H1 (cell line): ENCODE measurements at regions not wholly inside any gene's neighbourhood (a gene's known extent, or its start where the extent isn't known, plus 50 kb on each side); places are given as distances from the start of the nearest gene placed in this dataset.

Experiments
- CTCF ChIA-PET: fragments of 300-600 bp; sonication (Branson Sonifier 250); formaldehyde crosslinking; loops from one replicate; lab custom pipeline; 2021; ENCODE audit not compliant: partially characterized antibody; lab: Charles Lee
- POLR2A ChIA-PET: fragments of 300-600 bp; sonication (Branson Sonifier 250); formaldehyde crosslinking; loops from one replicate; lab custom pipeline; 2021; ENCODE audit warnings: inconsistent platforms; ENCODE audit not compliant: partially characterized antibody; lab: Charles Lee
- DNase-seq, 2 experiments: peaks; one replicate each; pipeline versions ENCODE4 v3.0.0 to v3.0.0-alpha.2; 2010 to 2022; ENCODE audit warnings: low spot score in 2 of 2, low read depth in 1 of 2, mixed read lengths in 1 of 2
- FAIRE-seq: peaks from 2 replicates; lab custom pipeline; 2011; peaks lifted over from hg19 to GRCh38; lab: Jason Lieb, UNC
- H2AFZ ChIP-seq: 2 replicates; pipeline ENCODE4 v1.8.1; 2012; ENCODE audit warnings: low read length, inconsistent platforms
- H2AK5ac ChIP-seq: 2 replicates; pipeline ENCODE4 v1.6.1; 2013; ENCODE audit warnings: low read depth, low read length
- H2BK120ac ChIP-seq: replicated peaks from 2 replicates; pipeline ENCODE3; 2013; ENCODE audit warnings: low read depth, low read length, inconsistent platforms
- H2BK12ac ChIP-seq: 2 replicates; pipeline ENCODE4 v1.6.1; 2013; ENCODE audit warnings: low read depth, low read length
- H2BK15ac ChIP-seq: 2 replicates; pipeline ENCODE4 v1.6.1; 2013; ENCODE audit warnings: low read length
- H2BK20ac ChIP-seq: 2 replicates; pipeline ENCODE4 v1.6.1; 2013; ENCODE audit warnings: low read length
- H2BK5ac ChIP-seq: 2 replicates; pipeline ENCODE4 v1.6.1; 2013; ENCODE audit warnings: low read depth, low read length
- H3K14ac ChIP-seq: 2 replicates; pipeline ENCODE4 v1.6.1; 2013; ENCODE audit warnings: inconsistent platforms; ENCODE audit not compliant: insufficient read length
- H3K18ac ChIP-seq: 2 replicates; pipeline ENCODE4 v1.6.1; 2013; ENCODE audit warnings: low read length; ENCODE audit errors: extremely low read depth
- H3K23ac ChIP-seq: 2 replicates; pipeline ENCODE4 v1.6.1; 2013; ENCODE audit warnings: inconsistent platforms; ENCODE audit not compliant: insufficient read length
- H3K23me2 ChIP-seq: 2 replicates; pipeline ENCODE4 v1.6.1; 2013; ENCODE audit warnings: low read depth, low read length
- H3K27ac ChIP-seq: 2 replicates; pipeline ENCODE4 v1.6.1; 2011; ENCODE audit warnings: low read depth, low read length, inconsistent platforms
- H3K27me3 ChIP-seq, 4 experiments: replicated peaks in 1 of 4; 1 replicate in 1 of 4; 2 replicates in 3 of 4; pipeline versions ENCODE4 v1.6.1 to v1.8.1; 2011 to 2013; ENCODE audit warnings: low read length in 3 of 4, mild to moderate bottlenecking in 3 of 4, inconsistent platforms in 2 of 4, mixed read lengths in 2 of 4, moderate library complexity in 1 of 4; ENCODE audit not compliant: control insufficient read depth in 3 of 4, insufficient read depth in 3 of 4; ENCODE audit errors: extremely low read depth in 1 of 4
- H3K36me3 ChIP-seq, 4 experiments: 2 replicates each; pipeline versions ENCODE4 v1.6.1 to v1.8.1; 2011 to 2013; ENCODE audit warnings: mild to moderate bottlenecking in 4 of 4, low read length in 3 of 4, moderate library complexity in 2 of 4, control low read depth in 1 of 4, inconsistent platforms in 1 of 4; ENCODE audit not compliant: insufficient read depth in 4 of 4, control insufficient read depth in 2 of 4
- H3K4ac ChIP-seq: replicated peaks from 2 replicates; pipeline ENCODE3; 2013; ENCODE audit warnings: low read length, low read depth, mixed read lengths, inconsistent platforms; ENCODE audit not compliant: insufficient read length
- H3K4me1 ChIP-seq, 4 experiments: replicated peaks in 1 of 4; 1 replicate in 1 of 4; 2 replicates in 3 of 4; pipeline versions ENCODE4 v1.6.1 to v1.8.1; 2011 to 2013; ENCODE audit warnings: low read length in 3 of 4, inconsistent platforms in 2 of 4, mixed read lengths in 1 of 4; ENCODE audit not compliant: insufficient read depth in 4 of 4, control insufficient read depth in 3 of 4
- H3K4me2 ChIP-seq, 2 experiments: 2 replicates each; pipeline versions ENCODE4 v1.6.1 to v1.8.1; 2011 to 2013; ENCODE audit warnings: low read depth in 2 of 2, low read length in 2 of 2, control low read depth in 1 of 2, inconsistent platforms in 1 of 2, mild to moderate bottlenecking in 1 of 2; ENCODE audit not compliant: insufficient read depth in 1 of 2
- H3K4me3 ChIP-seq, 4 experiments: fragments of 200-600, 300-600 bp in 1 of 4; sonication (generic), shearing (Covaris generic), sonication (Bioruptor Twin) in 1 of 4; 2 replicates each; pipeline versions ENCODE4 v1.5.1 to v1.8.1; 2011 to 2016; ENCODE audit warnings: low read length in 4 of 4, low read depth in 3 of 4, control low read depth in 2 of 4, inconsistent platforms in 2 of 4, mild to moderate bottlenecking in 2 of 4, mixed read lengths in 1 of 4, moderate library complexity in 1 of 4; ENCODE audit not compliant: insufficient read depth in 2 of 4; ENCODE audit errors: extremely low read depth in 1 of 4
- H3K56ac ChIP-seq: replicated peaks from 2 replicates; pipeline ENCODE3; 2013; ENCODE audit warnings: low read depth, mild to moderate bottlenecking, mixed read lengths, low read length, inconsistent platforms; ENCODE audit not compliant: insufficient read length
- H3K79me1 ChIP-seq: 2 replicates; pipeline ENCODE4 v1.6.1; 2013; ENCODE audit warnings: low read depth, low read length, control low read depth
- H3K79me2 ChIP-seq, 2 experiments: 2 replicates each; pipeline versions ENCODE4 v1.6.1 to v1.8.1; 2012 to 2013; ENCODE audit warnings: low read length in 2 of 2, mild to moderate bottlenecking in 2 of 2, inconsistent platforms in 1 of 2; ENCODE audit not compliant: insufficient read depth in 2 of 2, control insufficient read depth in 1 of 2
- H3K9ac ChIP-seq, 4 experiments: replicated peaks in 1 of 4; 1 replicate in 1 of 4; 2 replicates in 3 of 4; pipeline versions ENCODE4 v1.6.1 to v1.8.1; 2011 to 2013; ENCODE audit warnings: low read depth in 3 of 4, low read length in 3 of 4, control low read depth in 2 of 4, mild to moderate bottlenecking in 2 of 4, moderate library complexity in 2 of 4, inconsistent platforms in 1 of 4; ENCODE audit errors: extremely low read depth in 1 of 4
- H3K9me3 ChIP-seq, 2 experiments: 2 replicates each; pipeline versions ENCODE4 v1.6.1 to v1.8.1; 2012 to 2013; ENCODE audit warnings: mild to moderate bottlenecking in 2 of 2, moderate library complexity in 2 of 2, control low read depth in 1 of 2, inconsistent platforms in 1 of 2, low read depth in 1 of 2, low read length in 1 of 2, mixed read lengths in 1 of 2; ENCODE audit not compliant: insufficient read depth in 2 of 2
- H4K20me1 ChIP-seq, 2 experiments: replicated peaks in 1 of 2; 2 replicates each; pipeline versions ENCODE3 to v1.8.1; 2011 to 2013; ENCODE audit warnings: inconsistent platforms in 2 of 2, low read length in 2 of 2, mild to moderate bottlenecking in 1 of 2; ENCODE audit not compliant: insufficient read depth in 2 of 2, control insufficient read depth in 1 of 2
- H4K5ac ChIP-seq: 2 replicates; pipeline ENCODE4 v1.6.1; 2013; ENCODE audit warnings: low read length, low read depth, mixed read lengths, inconsistent platforms; ENCODE audit not compliant: insufficient read length
- H4K8ac ChIP-seq: 2 replicates; pipeline ENCODE4 v1.8.0; 2013; ENCODE audit warnings: mild to moderate bottlenecking, moderate library complexity, low read length, inconsistent platforms; ENCODE audit not compliant: insufficient read depth; ENCODE audit errors: extremely low read depth
- H4K91ac ChIP-seq: replicated peaks from 2 replicates; pipeline ENCODE3; 2013; ENCODE audit warnings: low read length, mixed read lengths, inconsistent platforms; ENCODE audit not compliant: insufficient read length
- ASH2L ChIP-seq: fragments of 200-600, 300-600 bp; sonication (generic); IDR thresholded peaks from one replicate; pipeline ENCODE4 v1.7.1; 2017; ENCODE audit warnings: low read length
- ATF3 ChIP-seq: IDR thresholded peaks from 2 replicates; pipeline ENCODE4 v1.6.1; 2011; ENCODE audit warnings: low read depth, mild to moderate bottlenecking, low read length; ENCODE audit not compliant: insufficient read depth
- BRCA1 ChIP-seq: IDR thresholded peaks from 2 replicates; pipeline ENCODE4 v1.6.1; 2012; ENCODE audit warnings: low read depth, low read length, improper control_type of control experiment
- CEBPB ChIP-seq: IDR thresholded peaks from 2 replicates; pipeline ENCODE4 v1.6.1; 2012; ENCODE audit warnings: low read depth, low read length
- EGR1 ChIP-seq: IDR thresholded peaks from 2 replicates; pipeline ENCODE4 v1.6.1; 2011; ENCODE audit warnings: low read depth, low read length, borderline replicate concordance
- FOSL1 ChIP-seq: IDR thresholded peaks from 2 replicates; pipeline ENCODE4 v1.6.1; 2011; ENCODE audit warnings: mild to moderate bottlenecking, low read depth, low read length, moderate library complexity; ENCODE audit not compliant: insufficient read depth
- KDM1A ChIP-seq: fragments of 200-600, 300-600 bp; sonication (generic); IDR thresholded peaks from 2 replicates; pipeline ENCODE4 v1.7.1; 2016; ENCODE audit warnings: mild to moderate bottlenecking, low read length, borderline replicate concordance
- NANOG ChIP-seq: IDR thresholded peaks from 2 replicates; pipeline ENCODE4 v1.6.1; 2011; ENCODE audit warnings: low read length, low read depth, mild to moderate bottlenecking, inconsistent platforms; ENCODE audit not compliant: insufficient read depth, poor library complexity, severe bottlenecking
- RNF2 ChIP-seq: fragments of 200-900, 300-1000 bp; sonication (generic); IDR thresholded peaks from 2 replicates; pipeline ENCODE4 v1.7.1; 2016; ENCODE audit warnings: borderline replicate concordance, low read depth, mild to moderate bottlenecking, antibody characterized with exemption, low read length; ENCODE audit not compliant: poor library complexity, severe bottlenecking; ENCODE audit errors: missing control alignments
- SIN3A ChIP-seq, 2 experiments: IDR thresholded peaks in 1 of 2; conservative IDR thresholded peaks in 1 of 2; 2 replicates each; pipeline ENCODE4 v1.6.1; 2011 to 2012; ENCODE audit warnings: low read length in 2 of 2, improper control_type of control experiment in 1 of 2, low read depth in 1 of 2, mild to moderate bottlenecking in 1 of 2
- SIX5 ChIP-seq: IDR thresholded peaks from 2 replicates; pipeline ENCODE4 v1.6.1; 2011; ENCODE audit warnings: mild to moderate bottlenecking, low read depth, low read length
- SRF ChIP-seq: IDR thresholded peaks from 2 replicates; pipeline ENCODE4 v1.6.1; 2011; ENCODE audit warnings: mild to moderate bottlenecking, low read depth, low read length, moderate library complexity
- TAF1 ChIP-seq: IDR thresholded peaks from 2 replicates; pipeline ENCODE4 v1.6.1; 2011; ENCODE audit warnings: mild to moderate bottlenecking, low read depth, low read length
- WGBS, 2 experiments: shearing (Covaris generic) in 1 of 2; methylation state at CpG; one replicate each; pipeline versions ENCODE4 v1.1.6 to v1.1.7; 2013 to 2015; ENCODE audit warnings: low lambda C conversion rate in 2 of 2, mixed read lengths in 2 of 2, inconsistent platforms in 1 of 2, low coverage in 1 of 2, missing lambda C conversion rate in 1 of 2; ENCODE audit not compliant: insufficient replicate concordance in 2 of 2, insufficient coverage in 1 of 2, insufficient read length in 1 of 2; ENCODE audit errors: extremely low coverage in 1 of 2, missing lambda C conversion rate in 1 of 2; 5-methylcytosine and 5-hydroxymethylcytosine counted together

- H3K4ac ChIP-seq = no peak overlapping the region
- WGBS, 2 experiments = 84% methylated on average over 3 of the region's 3 CpGs; no CpG with 5 or more reads in 1 of the 2 experiments
- H3K27ac ChIP-seq = no peak overlapping the region
- CTCF ChIA-PET = no interaction called here
- no peak overlapping the region for H3K4me3 ChIP-seq
- no peak overlapping the region for H2BK12ac ChIP-seq
- no peaks in the 10 kb centered on the region for H3K23me2 ChIP-seq
- H4K5ac ChIP-seq = no peak overlapping the region
- H3K79me1 ChIP-seq = no peaks in the 10 kb centered on the region
- H3K9ac ChIP-seq = no peak overlapping the region
- H3K23ac ChIP-seq = no peak overlapping the region
- no peak overlapping the region for H3K56ac ChIP-seq
- no peaks in the 10 kb centered on the region for H3K36me3 ChIP-seq
- no peak overlapping the region for H2BK20ac ChIP-seq
- H2AFZ ChIP-seq = no peak overlapping the region
- H3K4me1 ChIP-seq = peaks cover 0 to 3% (median 0%) of the 10 kb centered on the region in 4 experiments; a peak in 1 of 7 replicates
- no peak overlapping the region for H4K91ac ChIP-seq
- no peak overlapping the region for H3K18ac ChIP-seq
- H2BK5ac ChIP-seq = no peak overlapping the region
- no peak overlapping the region for H3K14ac ChIP-seq
- no peaks in the 10 kb centered on the region for H3K9me3 ChIP-seq
- no peaks in the 10 kb centered on the region for H4K20me1 ChIP-seq
- DNase-seq (no peak), FAIRE-seq (no peak)
- H2BK15ac ChIP-seq = no peak overlapping the region
- POLR2A ChIA-PET = no interaction called here
- no peak overlapping the region for H4K8ac ChIP-seq
- H2AK5ac ChIP-seq = no peak overlapping the region
- no peak overlapping the region for H2BK120ac ChIP-seq
- H3K4me2 ChIP-seq = no peak overlapping the region
- H3K79me2 ChIP-seq = no peaks in the 10 kb centered on the region
- no peaks in the 10 kb centered on the region for H3K27me3 ChIP-seq
- no peak for TF ChIP-seq ASH2L
- no peak for TF ChIP-seq SIX5
- no peak for TF ChIP-seq CEBPB
- no peak for TF ChIP-seq SRF
- TF ChIP-seq SIN3A (conservative IDR thresholded peaks at IDR 0.05 in 1 of 2, IDR thresholded peaks at IDR 0.05 in 1 of 2; ENCODE audit: low read depth in 1 of 2, low read length in 2 of 2) = no peak
- no peak for TF ChIP-seq RNF2
- no peak for TF ChIP-seq TAF1
- no peak for TF ChIP-seq ATF3
- no peak for TF ChIP-seq KDM1A
- no peak for TF ChIP-seq FOSL1
- TF ChIP-seq BRCA1 = no peak
- no peak for TF ChIP-seq NANOG
- no peak for TF ChIP-seq EGR1
Measured at GRCh38 chr6:164252948-164253347, 838.4 kb downstream of the QKI start.
